LNCAP (cell line): ENCODE measurements at regions not wholly inside any gene's neighbourhood (a gene's known extent, or its start where the extent isn't known, plus 50 kb on each side); places are given as distances from the start of the nearest gene placed in this dataset.

Source experiments
- TF ChIP-seq, protein P1 (sequence below): fragments of 450-650 bp; IDR thresholded peaks from 2 replicates; pipeline ENCODE4 v1.5.1; 2017; ENCODE audit warnings: mild to moderate bottlenecking

DNA sequence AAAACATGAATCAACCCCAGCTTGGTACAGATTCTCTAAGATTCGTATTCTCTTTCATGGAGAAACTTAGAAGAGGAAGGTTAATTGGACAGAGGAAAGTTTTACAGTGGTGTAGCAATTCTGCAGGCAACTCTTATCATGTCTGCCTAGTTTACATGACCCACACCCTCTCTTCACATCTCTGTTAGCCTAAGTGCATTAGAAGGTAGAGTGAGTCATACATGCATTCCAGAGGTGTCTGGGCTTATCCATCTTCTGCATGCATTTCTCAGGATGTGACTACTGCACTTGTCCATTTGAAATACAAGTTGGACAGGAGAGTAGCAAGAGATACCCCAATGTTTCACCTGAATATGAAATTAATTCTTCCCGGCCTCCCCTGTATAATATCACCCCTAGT, 578.4 kb upstream of the NCAM2 start:
- TF ChIP-seq, protein P1, sequence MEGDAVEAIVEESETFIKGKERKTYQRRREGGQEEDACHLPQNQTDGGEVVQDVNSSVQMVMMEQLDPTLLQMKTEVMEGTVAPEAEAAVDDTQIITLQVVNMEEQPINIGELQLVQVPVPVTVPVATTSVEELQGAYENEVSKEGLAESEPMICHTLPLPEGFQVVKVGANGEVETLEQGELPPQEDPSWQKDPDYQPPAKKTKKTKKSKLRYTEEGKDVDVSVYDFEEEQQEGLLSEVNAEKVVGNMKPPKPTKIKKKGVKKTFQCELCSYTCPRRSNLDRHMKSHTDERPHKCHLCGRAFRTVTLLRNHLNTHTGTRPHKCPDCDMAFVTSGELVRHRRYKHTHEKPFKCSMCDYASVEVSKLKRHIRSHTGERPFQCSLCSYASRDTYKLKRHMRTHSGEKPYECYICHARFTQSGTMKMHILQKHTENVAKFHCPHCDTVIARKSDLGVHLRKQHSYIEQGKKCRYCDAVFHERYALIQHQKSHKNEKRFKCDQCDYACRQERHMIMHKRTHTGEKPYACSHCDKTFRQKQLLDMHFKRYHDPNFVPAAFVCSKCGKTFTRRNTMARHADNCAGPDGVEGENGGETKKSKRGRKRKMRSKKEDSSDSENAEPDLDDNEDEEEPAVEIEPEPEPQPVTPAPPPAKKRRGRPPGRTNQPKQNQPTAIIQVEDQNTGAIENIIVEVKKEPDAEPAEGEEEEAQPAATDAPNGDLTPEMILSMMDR = no peak

DNA sequence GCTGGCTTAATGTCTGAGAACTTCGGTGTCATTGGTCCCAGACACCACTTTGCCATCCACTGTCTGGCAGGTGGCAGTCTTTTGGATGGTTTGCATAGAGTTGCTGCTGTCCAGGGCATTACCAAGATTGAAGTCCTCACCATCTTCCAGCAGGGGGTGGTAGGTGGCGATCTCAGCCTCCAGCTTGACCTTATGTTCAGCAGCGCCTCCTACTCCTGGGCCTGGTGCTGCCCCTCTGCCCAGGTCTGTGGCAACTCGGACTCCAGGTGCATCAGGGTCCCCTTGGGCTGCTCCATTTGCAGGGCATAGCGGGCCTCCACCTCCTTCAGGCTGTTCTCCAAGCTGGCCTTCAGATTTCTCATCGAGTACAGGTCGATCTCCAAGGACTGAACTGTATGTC, 573.3 kb upstream of the NCAM2 start:
- TF ChIP-seq, protein P1 = no peak

DNA sequence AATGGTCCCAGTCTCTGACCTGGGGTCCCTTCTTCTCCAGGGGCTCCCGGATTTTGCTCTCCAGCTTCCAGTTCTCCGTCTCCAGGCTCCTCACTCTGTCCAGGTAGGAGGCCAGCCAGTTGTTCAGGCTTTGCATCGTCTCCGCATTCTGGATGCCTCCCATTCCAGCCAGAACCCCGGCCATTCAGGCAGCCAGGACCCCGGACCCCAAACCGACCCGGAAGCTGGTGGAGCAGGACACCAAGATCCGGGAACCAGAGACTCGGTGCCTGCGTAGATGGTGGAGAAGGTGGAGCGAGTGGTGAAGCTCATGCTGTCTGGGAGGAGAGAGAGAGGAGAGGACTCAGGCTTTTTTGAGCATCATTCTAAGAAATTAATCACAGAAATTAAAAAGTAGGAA, 572.4 kb upstream of the NCAM2 start:
- TF ChIP-seq, protein P1 = no peak

- TF ChIP-seq, protein P1 = no peak
Measured at GRCh38 chr21:20440338-20440737, 557.9 kb upstream of the NCAM2 start.

DNA sequence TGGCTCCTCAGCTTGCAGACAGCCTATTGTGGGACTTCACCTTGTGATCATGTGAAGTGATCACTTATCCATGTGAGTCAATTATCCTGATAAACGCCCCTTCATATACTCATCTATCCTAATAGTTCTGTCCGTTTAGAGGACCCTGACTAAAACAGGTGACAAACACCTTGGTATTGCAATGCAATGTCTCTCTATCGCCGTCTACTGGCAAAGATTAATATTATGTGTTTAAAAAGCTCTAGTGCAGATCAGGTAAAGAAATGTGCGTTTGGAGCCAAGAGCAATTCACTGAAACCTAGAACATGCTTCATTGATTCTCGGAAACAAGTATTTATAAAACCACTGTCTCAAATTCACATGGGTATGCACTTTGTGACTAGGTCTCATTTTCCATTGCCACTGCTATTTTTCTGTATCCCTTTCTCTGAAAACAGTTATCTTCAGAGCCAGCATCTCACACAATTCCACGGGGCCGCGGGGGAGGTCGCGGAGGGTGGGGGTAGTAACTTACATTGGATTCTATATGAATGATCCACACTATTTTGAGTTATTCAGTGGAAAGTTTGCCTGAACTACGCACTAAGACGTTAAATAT, 554.6 kb upstream of the NCAM2 start:
- TF ChIP-seq, protein P1 = peak; percentile 79

GRCh38 chr21:20445971-20446370, 552.2 kb upstream of the NCAM2 start:
- TF ChIP-seq, protein P1 = no peak

GRCh38 chr21:20451046-20451445, 547.2 kb upstream of the NCAM2 start:
- TF ChIP-seq, protein P1 = no peak

DNA sequence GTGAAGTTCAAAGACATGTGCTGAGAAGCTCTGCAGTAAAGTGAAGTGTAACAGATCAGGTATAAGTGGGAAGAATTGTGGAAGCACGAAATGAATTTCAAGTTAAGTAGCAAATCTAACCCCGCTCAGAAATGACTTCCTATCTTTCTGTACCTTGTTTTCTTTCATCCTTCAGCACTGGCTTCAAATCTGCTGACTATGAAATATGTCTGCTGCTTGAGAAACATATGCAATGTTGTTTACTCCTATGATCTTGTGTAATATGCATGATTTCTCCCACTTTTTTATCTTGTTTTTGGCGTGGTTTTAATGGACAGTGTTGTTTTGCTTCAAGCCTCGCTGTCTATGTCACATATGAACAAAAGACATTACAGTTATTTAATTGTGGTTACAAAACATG, 545.3 kb upstream of the NCAM2 start:
- TF ChIP-seq, protein P1 = no peak
